ENCODE measurements at regions not wholly inside any gene's neighbourhood (a gene's known extent, or its start where the extent isn't known, plus 50 kb on each side); places are given as distances from the start of the nearest gene placed in this dataset.

DNA sequence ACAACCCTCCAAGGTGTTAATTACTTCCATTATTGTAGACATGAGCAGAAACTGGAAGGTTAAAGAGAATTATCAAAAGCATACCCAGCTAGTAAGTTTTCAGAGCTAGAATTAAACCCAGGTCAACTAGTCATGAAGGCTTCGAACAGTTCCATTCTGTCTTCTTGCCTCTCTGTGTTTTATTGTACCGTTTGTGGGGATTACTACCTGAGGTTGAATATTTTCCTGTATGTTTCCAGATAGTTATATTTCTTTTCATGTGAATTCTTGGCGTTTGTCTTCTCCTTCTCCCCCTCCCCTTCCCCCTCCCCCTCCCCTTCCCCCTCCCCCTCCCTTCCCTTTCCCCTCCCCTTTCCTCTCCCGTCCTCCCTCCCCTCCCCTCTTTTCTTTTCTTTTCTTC is 218.0 kb upstream of the GALNT17 start:
- peaks cover 0 to 13% (median 2%) of the 10 kb centered on the region in 8 donors for H3K9me3 Mint-ChIP-seq
- Histone ChIP-seq H3K36me3 (ENCODE audit: insufficient read depth, low read length) (no peaks in the 10 kb centered on the region), H3K4me1 (ENCODE audit: insufficient read depth, low read length) (no peaks in the 10 kb centered on the region), H3K27me3 (ENCODE audit: insufficient read depth, low read length) (no peaks in the 10 kb centered on the region), H3K27ac (ENCODE audit: low read depth, low read length) (no peak overlapping the region), H3K9me3 (ENCODE audit: control insufficient read depth in 1 of 2, low read length in 2 of 2) (no peaks in the 10 kb centered on the region), H3K4me3 (ENCODE audit: low read length in 2 of 2) (no peak overlapping the region)
- no peak overlapping the region for H3K27ac Mint-ChIP-seq
- no peak overlapping the region for H3K4me3 Mint-ChIP-seq
- H3K4me1 Mint-ChIP-seq: no peaks in the 10 kb centered on the region
- intact Hi-C loops (cut with micrococcal nuclease): no loop called here
- H3K27me3 Mint-ChIP-seq: peaks cover 0 to 2% of the 10 kb centered on the region in 2 donors
- ChIA-PET POLR2A (ENCODE audit: partially characterized antibody) (no interaction called here), CTCF (ENCODE audit: partially characterized antibody) (no interaction called here)
- H3K36me3 Mint-ChIP-seq: no peaks in the 10 kb centered on the region
- no peak for DNase-seq

DNA sequence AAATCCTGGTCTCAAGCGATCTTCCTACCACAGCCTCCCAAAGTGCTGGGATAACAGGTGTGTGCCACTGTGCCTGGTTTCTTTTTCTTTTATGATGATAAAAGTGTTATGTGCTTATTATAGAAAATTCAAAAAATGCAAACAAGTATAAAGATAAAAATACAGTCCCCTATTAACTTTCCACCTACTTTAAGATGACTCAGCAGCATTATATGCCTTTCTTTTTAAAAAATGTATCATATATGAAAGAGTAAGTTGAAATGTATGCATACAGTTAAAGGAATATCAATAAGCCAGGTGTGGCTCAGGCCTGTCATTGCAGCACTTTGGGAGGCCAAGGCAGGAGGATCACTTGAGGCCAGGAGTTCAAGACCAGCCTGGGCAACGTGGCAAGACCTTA is 216.9 kb upstream of the GALNT17 start:
- intact Hi-C loops (cut with micrococcal nuclease): no loop called here
- H3K27me3 Mint-ChIP-seq: peaks cover 0 to 2% of the 10 kb centered on the region in 2 donors
- H3K27ac Mint-ChIP-seq: no peak overlapping the region
- Histone ChIP-seq H3K27ac (ENCODE audit: low read depth, low read length) (no peak overlapping the region), H3K36me3 (ENCODE audit: insufficient read depth, low read length) (no peaks in the 10 kb centered on the region), H3K4me3 (ENCODE audit: low read length in 2 of 2) (no peak overlapping the region), H3K9me3 (ENCODE audit: control insufficient read depth in 1 of 2, low read length in 2 of 2) (no peaks in the 10 kb centered on the region), H3K27me3 (ENCODE audit: insufficient read depth, low read length) (no peaks in the 10 kb centered on the region), H3K4me1 (ENCODE audit: insufficient read depth, low read length) (no peaks in the 10 kb centered on the region)
- ChIA-PET CTCF (ENCODE audit: partially characterized antibody) (no interaction called here), POLR2A (ENCODE audit: partially characterized antibody) (no interaction called here)
- DNase-seq: no peak
- H3K4me3 Mint-ChIP-seq: no peak overlapping the region
- H3K36me3 Mint-ChIP-seq: no peaks in the 10 kb centered on the region
- H3K4me1 Mint-ChIP-seq: no peaks in the 10 kb centered on the region
- peaks cover 0 to 13% (median 2%) of the 10 kb centered on the region in 8 donors for H3K9me3 Mint-ChIP-seq

DNA sequence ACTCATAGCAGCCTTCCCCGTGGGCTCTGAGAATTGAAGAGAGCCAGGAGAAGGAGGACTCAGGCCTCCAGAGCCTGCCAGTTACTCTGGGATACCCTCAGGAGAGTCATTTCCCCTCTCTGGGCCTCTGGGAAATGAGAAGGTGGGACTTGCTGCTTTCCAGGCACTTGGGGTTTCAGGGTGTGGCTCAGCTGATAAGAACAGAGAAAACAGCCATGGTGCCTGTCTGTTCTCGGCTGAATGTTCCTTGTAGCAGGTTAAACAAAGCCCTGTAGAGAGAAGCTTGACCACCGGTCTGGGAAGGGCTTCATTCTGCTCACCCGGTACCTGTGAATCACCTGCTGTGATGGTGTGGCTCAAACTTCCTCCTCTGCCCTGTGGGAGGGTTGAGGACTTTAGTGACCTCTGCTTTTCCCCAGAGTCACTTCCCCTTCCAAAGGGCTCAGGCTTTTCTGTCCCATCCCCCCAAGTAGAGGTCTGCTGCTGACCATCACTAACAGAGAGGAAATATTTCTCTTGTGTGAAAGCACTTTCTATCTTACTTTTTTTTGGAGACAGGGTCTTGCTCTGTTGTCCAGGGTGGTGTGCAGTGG is 212.4 kb upstream of the GALNT17 start:
- H3K27ac Mint-ChIP-seq: no peak overlapping the region

DNA sequence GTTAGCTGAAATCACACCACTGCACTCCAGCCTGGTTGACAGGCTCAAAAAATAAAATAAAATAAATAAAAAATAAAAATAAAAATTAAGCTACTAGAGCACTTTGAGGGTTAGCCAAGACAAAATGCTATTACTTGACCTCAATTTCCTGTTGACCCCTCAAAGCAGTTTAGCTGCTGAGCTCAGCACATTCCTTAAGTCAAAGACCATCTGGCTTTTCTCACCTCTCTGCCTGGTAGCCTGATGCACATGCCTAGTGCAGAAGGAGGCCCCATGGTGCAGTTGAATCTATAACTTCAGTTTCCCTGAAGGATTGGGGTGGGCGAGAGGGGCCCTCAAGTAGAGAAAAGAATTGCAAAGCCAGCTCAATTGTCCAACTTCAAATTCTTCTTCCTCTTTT is 211.1 kb upstream of the GALNT17 start:
- H3K4me3 ChIP-seq (ENCODE audit: low read length in 2 of 2): no peak overlapping the region
- DNase-seq: no peak
- no peak overlapping the region for H3K27ac ChIP-seq (ENCODE audit: low read depth, low read length)
- H3K4me1 ChIP-seq (ENCODE audit: insufficient read depth, low read length): no peaks in the 10 kb centered on the region
- H3K27ac Mint-ChIP-seq: no peak overlapping the region
- peaks cover 0 to 2% (median 0%) of the 10 kb centered on the region in 4 donors for H3K4me1 Mint-ChIP-seq
- H3K4me3 Mint-ChIP-seq: no peak overlapping the region
- no peaks in the 10 kb centered on the region for H3K27me3 ChIP-seq (ENCODE audit: insufficient read depth, low read length)
- POLR2A ChIA-PET (ENCODE audit: partially characterized antibody): no interaction called here
- no peaks in the 10 kb centered on the region for H3K36me3 Mint-ChIP-seq
- peaks cover 0 to 7% (median 2%) of the 10 kb centered on the region in 8 donors for H3K9me3 Mint-ChIP-seq
- CTCF ChIA-PET (ENCODE audit: partially characterized antibody): no interaction called here
- H3K36me3 ChIP-seq (ENCODE audit: insufficient read depth, low read length): no peaks in the 10 kb centered on the region
- intact Hi-C loops (cut with micrococcal nuclease): no loop called here
- H3K9me3 ChIP-seq (ENCODE audit: control insufficient read depth in 1 of 2, low read length in 2 of 2): no peaks in the 10 kb centered on the region
- H3K27me3 Mint-ChIP-seq: no peaks in the 10 kb centered on the region

More for the DNA sequence above, 212.4 kb upstream of the GALNT17 start:
- no peak for DNase-seq
- ChIA-PET CTCF (ENCODE audit: partially characterized antibody) (no interaction called here), POLR2A (ENCODE audit: partially characterized antibody) (no interaction called here)
- no peaks in the 10 kb centered on the region for H3K36me3 ChIP-seq (ENCODE audit: insufficient read depth, low read length)
- H3K27me3 ChIP-seq (ENCODE audit: insufficient read depth, low read length): no peaks in the 10 kb centered on the region
- H3K4me3 ChIP-seq (ENCODE audit: low read length in 2 of 2): no peak overlapping the region
- no peaks in the 10 kb centered on the region for H3K4me1 ChIP-seq (ENCODE audit: insufficient read depth, low read length)
- Mint-ChIP-seq H3K9me3 (peaks cover 0 to 6% (median 0%) of the 10 kb centered on the region in 8 donors), H3K4me3 (no peak overlapping the region), H3K4me1 (peaks cover 0 to 2% (median 0%) of the 10 kb centered on the region in 4 donors), H3K27me3 (no peaks in the 10 kb centered on the region), H3K36me3 (no peaks in the 10 kb centered on the region)
- intact Hi-C loops (cut with micrococcal nuclease): no loop called here
- no peaks in the 10 kb centered on the region for H3K9me3 ChIP-seq (ENCODE audit: control insufficient read depth in 1 of 2, low read length in 2 of 2)
- H3K27ac ChIP-seq (ENCODE audit: low read depth, low read length): no peak overlapping the region

DNA sequence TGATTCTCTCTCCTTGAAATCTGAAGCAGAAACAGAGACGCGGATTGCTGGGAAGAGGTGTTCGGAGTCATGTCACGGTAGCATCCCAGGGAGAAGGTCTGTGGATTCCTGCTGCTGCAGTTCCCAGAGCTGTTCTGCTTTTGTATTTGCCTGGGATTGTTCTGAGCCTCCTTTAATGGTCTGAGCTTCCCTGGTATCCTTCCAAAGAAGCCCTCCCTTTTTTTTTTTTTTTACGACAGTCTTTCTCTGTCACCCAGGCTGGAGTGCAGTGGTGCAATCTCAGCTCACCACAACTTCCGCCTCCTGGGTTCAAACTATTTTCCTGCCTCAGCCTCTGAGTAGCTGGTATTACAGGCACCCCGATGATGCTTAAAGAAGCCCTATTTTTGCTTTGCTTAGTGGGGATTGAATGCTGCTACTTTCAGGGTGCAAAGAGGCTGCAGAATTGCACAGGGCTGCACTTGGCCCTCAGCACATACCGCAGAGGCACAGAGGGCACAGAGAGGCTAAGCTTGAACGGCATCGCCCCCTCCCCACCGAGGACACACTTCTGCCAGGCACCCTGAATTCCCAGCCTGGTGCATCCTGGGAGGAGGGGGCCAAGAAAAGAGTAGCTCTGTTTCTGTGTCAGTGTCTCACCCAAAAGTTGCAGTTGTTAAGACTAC is 208.6 kb upstream of the GALNT17 start:
- Histone ChIP-seq H3K36me3 (ENCODE audit: insufficient read depth, low read length) (no peaks in the 10 kb centered on the region), H3K4me1 (ENCODE audit: insufficient read depth, low read length) (no peaks in the 10 kb centered on the region), H3K9me3 (ENCODE audit: control insufficient read depth in 1 of 2, low read length in 2 of 2) (no peaks in the 10 kb centered on the region), H3K27me3 (ENCODE audit: insufficient read depth, low read length) (no peaks in the 10 kb centered on the region), H3K4me3 (ENCODE audit: low read length in 2 of 2) (no peak overlapping the region), H3K27ac (ENCODE audit: low read depth, low read length) (no peak overlapping the region)
- ChIA-PET POLR2A (ENCODE audit: partially characterized antibody) (no interaction called here), CTCF (ENCODE audit: partially characterized antibody) (no interaction called here)
- DNase-seq: no peak
- H3K27ac Mint-ChIP-seq: no peak overlapping the region
- H3K36me3 Mint-ChIP-seq: no peaks in the 10 kb centered on the region
- H3K4me1 Mint-ChIP-seq: peaks cover 0 to 2% (median 0%) of the 10 kb centered on the region in 4 donors
- peaks cover 0 to 8% (median 3%) of the 10 kb centered on the region in 8 donors for H3K9me3 Mint-ChIP-seq
- no peak overlapping the region for H3K4me3 Mint-ChIP-seq
- no peaks in the 10 kb centered on the region for H3K27me3 Mint-ChIP-seq
- intact Hi-C loops (cut with micrococcal nuclease): no loop called here

DNA sequence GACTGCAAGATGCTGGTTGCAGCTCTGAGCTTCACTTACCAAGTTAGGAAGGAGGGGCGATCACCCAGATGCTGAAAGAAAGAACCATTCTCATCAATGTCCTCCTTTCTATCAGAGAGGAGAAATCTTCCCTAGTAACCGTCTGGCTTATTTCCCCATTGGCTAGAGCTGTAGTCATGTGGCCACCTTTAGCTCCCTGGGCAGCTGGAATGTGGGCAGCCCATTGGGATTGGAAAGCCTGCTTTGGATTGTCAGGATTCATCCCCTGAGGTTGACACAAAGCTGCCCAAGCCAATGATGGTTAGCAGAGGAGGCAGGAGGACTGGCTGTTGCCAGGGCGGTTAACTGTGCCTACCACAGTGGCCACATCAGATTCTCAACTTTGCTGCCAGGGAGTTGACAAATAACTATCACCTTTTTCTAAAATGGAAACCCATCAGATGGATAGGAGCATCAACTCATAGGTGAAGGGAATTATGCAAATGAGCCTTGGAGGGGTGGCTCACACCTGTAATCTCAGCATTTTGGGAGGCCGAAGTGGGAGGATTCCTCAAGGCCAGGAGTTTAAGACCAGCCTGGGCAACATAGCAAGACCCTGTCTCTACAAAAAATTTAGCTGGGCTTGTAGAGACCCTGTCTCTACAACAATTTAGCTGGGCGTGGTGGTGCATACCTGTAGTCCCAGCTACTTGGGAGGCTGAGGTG is 206.4 kb upstream of the GALNT17 start:
- H3K4me3 ChIP-seq (ENCODE audit: low read length in 2 of 2): no peak overlapping the region
- H3K4me1 Mint-ChIP-seq: peaks cover 0 to 2% (median 0%) of the 10 kb centered on the region in 4 donors
- no peaks in the 10 kb centered on the region for H3K36me3 Mint-ChIP-seq
- DNase-seq: no peak
- no peak overlapping the region for H3K27ac ChIP-seq (ENCODE audit: low read depth, low read length)
- H3K9me3 Mint-ChIP-seq: peaks cover 0 to 8% (median 3%) of the 10 kb centered on the region in 8 donors
- H3K27me3 Mint-ChIP-seq: no peaks in the 10 kb centered on the region
- POLR2A ChIA-PET (ENCODE audit: partially characterized antibody): no interaction called here
- H3K4me3 Mint-ChIP-seq: no peak overlapping the region
- intact Hi-C loops (cut with micrococcal nuclease): no loop called here
- H3K27me3 ChIP-seq (ENCODE audit: insufficient read depth, low read length): no peaks in the 10 kb centered on the region
- H3K4me1 ChIP-seq (ENCODE audit: insufficient read depth, low read length): no peaks in the 10 kb centered on the region
- CTCF ChIA-PET (ENCODE audit: partially characterized antibody): interaction anchor here (0.6 kb wide), 1 partner anchor 23 kb away, joined by 6 read pairs; no protein-coding TSS in a partner anchor
- H3K9me3 ChIP-seq (ENCODE audit: control insufficient read depth in 1 of 2, low read length in 2 of 2): no peaks in the 10 kb centered on the region
- H3K27ac Mint-ChIP-seq: no peak overlapping the region
- no peaks in the 10 kb centered on the region for H3K36me3 ChIP-seq (ENCODE audit: insufficient read depth, low read length)

DNA sequence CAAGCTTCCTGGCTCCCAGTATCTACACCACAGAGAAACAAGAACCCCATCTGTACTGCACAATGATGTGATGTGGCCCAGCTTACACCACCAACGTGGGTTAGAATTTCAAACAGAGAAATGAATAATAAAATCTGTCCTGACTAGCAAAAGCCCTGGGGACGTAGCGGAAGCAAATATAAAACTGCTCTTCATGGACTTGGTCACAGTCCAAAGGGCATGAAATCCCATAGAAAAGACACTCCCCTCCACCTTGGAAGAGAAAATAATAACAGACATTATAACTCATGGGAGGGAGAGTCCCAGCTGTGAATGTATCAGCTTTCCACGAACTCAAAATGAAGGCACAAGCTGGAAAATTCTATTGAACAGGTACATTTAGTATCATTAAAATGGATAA is 205.3 kb upstream of the GALNT17 start:
- H3K27me3 ChIP-seq (ENCODE audit: insufficient read depth, low read length): no peaks in the 10 kb centered on the region
- intact Hi-C loops (cut with micrococcal nuclease): no loop called here
- POLR2A ChIA-PET (ENCODE audit: partially characterized antibody): no interaction called here
- Mint-ChIP-seq H3K27me3 (no peaks in the 10 kb centered on the region), H3K4me3 (no peak overlapping the region), H3K4me1 (peaks cover 0 to 2% (median 0%) of the 10 kb centered on the region in 4 donors), H3K27ac (no peak overlapping the region), H3K9me3 (peaks cover 0 to 10% (median 5%) of the 10 kb centered on the region in 8 donors), H3K36me3 (no peaks in the 10 kb centered on the region)
- H3K36me3 ChIP-seq (ENCODE audit: insufficient read depth, low read length): no peaks in the 10 kb centered on the region
- no peak for DNase-seq
- no peaks in the 10 kb centered on the region for H3K4me1 ChIP-seq (ENCODE audit: insufficient read depth, low read length)
- H3K27ac ChIP-seq (ENCODE audit: low read depth, low read length): no peak overlapping the region
- H3K9me3 ChIP-seq (ENCODE audit: control insufficient read depth in 1 of 2, low read length in 2 of 2): no peaks in the 10 kb centered on the region
- H3K4me3 ChIP-seq (ENCODE audit: low read length in 2 of 2): no peak overlapping the region
- CTCF ChIA-PET (ENCODE audit: partially characterized antibody): no interaction called here

Data from CD4-positive, alpha-beta memory T cell (primary cell).